Tibial nerve (tissue), 3 donors: ENCODE measurements at regions not wholly inside any gene's neighbourhood (a gene's known extent, or its start where the extent isn't known, plus 50 kb on each side); places are given as distances from the start of the nearest gene placed in this dataset.

Experiments
- POLR2A ChIP-seq, 2 donors: fragments of 450-650 bp; IDR thresholded peaks; one replicate each; pipeline ENCODE4 v1.6.1; 2017; ENCODE audit warnings: antibody characterized with exemption in 2 of 2, mild to moderate bottlenecking in 2 of 2, moderate library complexity in 2 of 2
- TF ChIP-seq, protein P1 (sequence below), 5 experiments: fragments of 200-600 bp in 3 of 5; fragments of 450-650 bp in 2 of 5; sonication (generic) in 3 of 5; IDR thresholded peaks; one replicate each; pipeline ENCODE4 v1.5.1; 2016 to 2019; ENCODE audit warnings: antibody characterized with exemption in 5 of 5, mild to moderate bottlenecking in 3 of 5, moderate library complexity in 2 of 5

DNA sequence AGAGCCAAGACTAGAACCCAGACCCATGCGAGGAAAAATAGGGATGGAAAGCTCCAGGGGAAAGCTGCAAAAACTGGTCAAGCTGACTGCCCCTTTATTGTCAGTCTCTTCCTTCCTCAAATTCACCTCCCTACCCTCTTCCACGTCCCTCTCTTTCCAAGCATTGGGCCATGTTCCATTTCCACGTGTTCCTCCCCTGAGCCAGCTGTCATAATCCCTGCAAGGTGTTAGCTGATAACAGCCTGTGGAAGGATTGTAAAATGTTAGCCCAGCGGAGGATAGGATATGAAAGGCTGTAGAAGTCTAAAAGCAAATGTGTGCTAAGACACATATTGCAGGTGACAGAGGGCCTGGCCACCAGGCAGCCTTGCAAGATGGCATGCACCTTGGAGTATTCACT, 88.0 kb upstream of the MAX start:
- TF ChIP-seq, protein P1, sequence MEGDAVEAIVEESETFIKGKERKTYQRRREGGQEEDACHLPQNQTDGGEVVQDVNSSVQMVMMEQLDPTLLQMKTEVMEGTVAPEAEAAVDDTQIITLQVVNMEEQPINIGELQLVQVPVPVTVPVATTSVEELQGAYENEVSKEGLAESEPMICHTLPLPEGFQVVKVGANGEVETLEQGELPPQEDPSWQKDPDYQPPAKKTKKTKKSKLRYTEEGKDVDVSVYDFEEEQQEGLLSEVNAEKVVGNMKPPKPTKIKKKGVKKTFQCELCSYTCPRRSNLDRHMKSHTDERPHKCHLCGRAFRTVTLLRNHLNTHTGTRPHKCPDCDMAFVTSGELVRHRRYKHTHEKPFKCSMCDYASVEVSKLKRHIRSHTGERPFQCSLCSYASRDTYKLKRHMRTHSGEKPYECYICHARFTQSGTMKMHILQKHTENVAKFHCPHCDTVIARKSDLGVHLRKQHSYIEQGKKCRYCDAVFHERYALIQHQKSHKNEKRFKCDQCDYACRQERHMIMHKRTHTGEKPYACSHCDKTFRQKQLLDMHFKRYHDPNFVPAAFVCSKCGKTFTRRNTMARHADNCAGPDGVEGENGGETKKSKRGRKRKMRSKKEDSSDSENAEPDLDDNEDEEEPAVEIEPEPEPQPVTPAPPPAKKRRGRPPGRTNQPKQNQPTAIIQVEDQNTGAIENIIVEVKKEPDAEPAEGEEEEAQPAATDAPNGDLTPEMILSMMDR (IDR thresholded peaks at IDR 0.05) = no peak
- TF ChIP-seq POLR2A (IDR thresholded peaks at IDR 0.05) = no peak
